ENCODE measurements at regions not wholly inside any gene's neighbourhood (a gene's known extent, or its start where the extent isn't known, plus 50 kb on each side); places are given as distances from the start of the nearest gene placed in this dataset.

GRCh38 chr6:12386816-12387215 lies 96.7 kb downstream of the EDN1 start:
- H3K9me3 ChIP-seq (ENCODE audit: control insufficient read depth, low read length) = no peaks in the 10 kb centered on the region
- no peak overlapping the region for H3K4me3 Mint-ChIP-seq
- H3K27ac ChIP-seq (ENCODE audit: low read depth, low read length) = no peak overlapping the region
- no peak overlapping the region for H3K9ac ChIP-seq (ENCODE audit: extremely low read depth, low read length, poor library complexity, severe bottlenecking)
- H3K27ac Mint-ChIP-seq = no peak overlapping the region
- no peak overlapping the region for H3K4me3 ChIP-seq (ENCODE audit: low read length)
- H3K36me3 ChIP-seq (ENCODE audit: control insufficient read depth, insufficient read depth, low read length) = no peaks in the 10 kb centered on the region
- peaks cover 2% of the 10 kb centered on the region for H3K4me1 Mint-ChIP-seq
- peaks cover 34% of the 10 kb centered on the region for H3K27me3 Mint-ChIP-seq (ENCODE audit: insufficient read depth)
- peaks cover 61% of the 10 kb centered on the region for H3K27me3 ChIP-seq (ENCODE audit: control insufficient read depth, insufficient read depth, low read length, poor library complexity, severe bottlenecking)
- no peak for DNase-seq
- H3K36me3 Mint-ChIP-seq (ENCODE audit: low read depth) = no peaks in the 10 kb centered on the region
- no peaks in the 10 kb centered on the region for H3K9me3 Mint-ChIP-seq
- WGBS, 2 experiments (ENCODE audit: insufficient coverage in 1 of 2, insufficient read length in 1 of 2) = 89 to 95% methylated on average over 4 to 5 of the region's 5 CpGs
- TF ChIP-seq CTCF (conservative IDR thresholded peaks at IDR 0.05) = no peak
- H3K4me1 ChIP-seq (ENCODE audit: control insufficient read depth, insufficient read depth, low read length) = no peaks in the 10 kb centered on the region

GRCh38 chr6:12391472-12391871 lies 101.3 kb downstream of the EDN1 start:
- H3K4me1 Mint-ChIP-seq = peaks cover 23% of the 10 kb centered on the region
- Histone ChIP-seq H3K9ac (ENCODE audit: extremely low read depth, low read length, poor library complexity, severe bottlenecking) (no peak overlapping the region), H3K4me1 (ENCODE audit: control insufficient read depth, insufficient read depth, low read length) (peaks cover 8% of the 10 kb centered on the region), H3K27ac (ENCODE audit: low read depth, low read length) (no peak overlapping the region), H3K36me3 (ENCODE audit: control insufficient read depth, insufficient read depth, low read length) (no peaks in the 10 kb centered on the region), H3K27me3 (ENCODE audit: control insufficient read depth, insufficient read depth, low read length, poor library complexity, severe bottlenecking) (peaks cover 68% of the 10 kb centered on the region), H3K9me3 (ENCODE audit: control insufficient read depth, low read length) (no peaks in the 10 kb centered on the region), H3K4me3 (ENCODE audit: low read length) (no peak overlapping the region)
- H3K36me3 Mint-ChIP-seq (ENCODE audit: low read depth) = no peaks in the 10 kb centered on the region
- DNase-seq = no peak
- H3K4me3 Mint-ChIP-seq = no peak overlapping the region
- H3K27ac Mint-ChIP-seq = no peak overlapping the region
- no peak for TF ChIP-seq CTCF (conservative IDR thresholded peaks at IDR 0.05)
- peaks cover 29% of the 10 kb centered on the region for H3K27me3 Mint-ChIP-seq (ENCODE audit: insufficient read depth)
- no peaks in the 10 kb centered on the region for H3K9me3 Mint-ChIP-seq
- WGBS, 2 experiments (ENCODE audit: insufficient coverage in 1 of 2, insufficient read length in 1 of 2) = 62 to 100% methylated on average over 2 to 3 of the region's 3 CpGs

- no peak for DNase-seq
- Histone ChIP-seq H3K4me1 (ENCODE audit: control insufficient read depth, insufficient read depth, low read length) (peaks cover 8% of the 10 kb centered on the region), H3K36me3 (ENCODE audit: control insufficient read depth, insufficient read depth, low read length) (no peaks in the 10 kb centered on the region), H3K9ac (ENCODE audit: extremely low read depth, low read length, poor library complexity, severe bottlenecking) (no peak overlapping the region), H3K9me3 (ENCODE audit: control insufficient read depth, low read length) (no peaks in the 10 kb centered on the region), H3K27me3 (ENCODE audit: control insufficient read depth, insufficient read depth, low read length, poor library complexity, severe bottlenecking) (peaks cover 60% of the 10 kb centered on the region), H3K27ac (ENCODE audit: low read depth, low read length) (no peak overlapping the region), H3K4me3 (ENCODE audit: low read length) (no peak overlapping the region)
- H3K4me1 Mint-ChIP-seq = peaks cover 23% of the 10 kb centered on the region
- H3K4me3 Mint-ChIP-seq = no peak overlapping the region
- H3K27me3 Mint-ChIP-seq (ENCODE audit: insufficient read depth) = peaks cover 20% of the 10 kb centered on the region
- no peaks in the 10 kb centered on the region for H3K9me3 Mint-ChIP-seq
- TF ChIP-seq CTCF (conservative IDR thresholded peaks at IDR 0.05) = no peak
- 91 to 100% methylated on average over 4 to 6 of the region's 6 CpGs for WGBS, 2 experiments (ENCODE audit: insufficient coverage in 1 of 2, insufficient read length in 1 of 2)
- H3K27ac Mint-ChIP-seq = no peak overlapping the region
- H3K36me3 Mint-ChIP-seq (ENCODE audit: low read depth) = no peaks in the 10 kb centered on the region
Observed at GRCh38 chr6:12392490-12392889, 102.3 kb downstream of the EDN1 start.
